ENCODE measurements at regions not wholly inside any gene's neighbourhood (a gene's known extent, or its start where the extent isn't known, plus 50 kb on each side); places are given as distances from the start of the nearest gene placed in this dataset.

DNA sequence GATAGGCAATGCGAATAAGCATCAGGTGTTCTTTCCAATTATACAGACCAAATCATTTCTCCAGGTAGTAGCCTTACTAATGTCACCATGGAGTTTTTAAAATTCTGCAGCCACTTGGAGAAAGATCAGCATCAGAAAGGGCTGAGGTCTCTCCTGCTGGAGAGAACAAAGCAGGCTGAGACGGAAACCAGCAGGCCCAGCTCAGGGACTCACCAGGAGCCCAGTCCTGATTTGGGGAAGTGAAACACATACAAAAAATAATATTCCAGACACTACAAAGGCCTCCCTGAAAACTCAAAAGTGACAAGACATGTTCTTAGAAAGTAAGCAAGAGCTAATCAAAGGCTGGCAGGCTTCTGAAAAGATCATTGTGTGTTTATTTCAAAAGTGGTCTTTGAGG, 207.1 kb upstream of the GHITM start:
- TF ChIP-seq POLR2A (IDR thresholded peaks at IDR 0.05; ENCODE audit: low read depth, low read length) = no peak
- TF ChIP-seq FOS (IDR thresholded peaks at IDR 0.05; ENCODE audit: borderline replicate concordance, insufficient read depth, low read length) = no peak
- no peak for TF ChIP-seq GATA2 (IDR thresholded peaks at IDR 0.05; ENCODE audit: insufficient read depth, insufficient read length, low read depth, low read length)
- TF ChIP-seq, protein P1, sequence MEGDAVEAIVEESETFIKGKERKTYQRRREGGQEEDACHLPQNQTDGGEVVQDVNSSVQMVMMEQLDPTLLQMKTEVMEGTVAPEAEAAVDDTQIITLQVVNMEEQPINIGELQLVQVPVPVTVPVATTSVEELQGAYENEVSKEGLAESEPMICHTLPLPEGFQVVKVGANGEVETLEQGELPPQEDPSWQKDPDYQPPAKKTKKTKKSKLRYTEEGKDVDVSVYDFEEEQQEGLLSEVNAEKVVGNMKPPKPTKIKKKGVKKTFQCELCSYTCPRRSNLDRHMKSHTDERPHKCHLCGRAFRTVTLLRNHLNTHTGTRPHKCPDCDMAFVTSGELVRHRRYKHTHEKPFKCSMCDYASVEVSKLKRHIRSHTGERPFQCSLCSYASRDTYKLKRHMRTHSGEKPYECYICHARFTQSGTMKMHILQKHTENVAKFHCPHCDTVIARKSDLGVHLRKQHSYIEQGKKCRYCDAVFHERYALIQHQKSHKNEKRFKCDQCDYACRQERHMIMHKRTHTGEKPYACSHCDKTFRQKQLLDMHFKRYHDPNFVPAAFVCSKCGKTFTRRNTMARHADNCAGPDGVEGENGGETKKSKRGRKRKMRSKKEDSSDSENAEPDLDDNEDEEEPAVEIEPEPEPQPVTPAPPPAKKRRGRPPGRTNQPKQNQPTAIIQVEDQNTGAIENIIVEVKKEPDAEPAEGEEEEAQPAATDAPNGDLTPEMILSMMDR (IDR thresholded peaks at IDR 0.05; ENCODE audit: extremely low read depth in 1 of 2, insufficient read depth in 1 of 2, low read depth in 1 of 2, low read length in 2 of 2) = no peak
- TF ChIP-seq MYC (IDR thresholded peaks at IDR 0.05; ENCODE audit: low read depth, low read length) = no peak
- no peak for TF ChIP-seq POLR2AphosphoS5 (IDR thresholded peaks at IDR 0.05; ENCODE audit: insufficient read depth, low read depth, low read length)
- TF ChIP-seq JUN (IDR thresholded peaks at IDR 0.05; ENCODE audit: borderline replicate concordance, insufficient read depth, insufficient read length, low read depth) = no peak
- TF ChIP-seq EZH2 (IDR thresholded peaks at IDR 0.05; ENCODE audit: borderline replicate concordance, low read depth, low read length, severe bottlenecking) = no peak
- TF ChIP-seq, protein P2, sequence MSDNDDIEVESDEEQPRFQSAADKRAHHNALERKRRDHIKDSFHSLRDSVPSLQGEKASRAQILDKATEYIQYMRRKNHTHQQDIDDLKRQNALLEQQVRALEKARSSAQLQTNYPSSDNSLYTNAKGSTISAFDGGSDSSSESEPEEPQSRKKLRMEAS (IDR thresholded peaks at IDR 0.05; ENCODE audit: insufficient read depth, insufficient read length) = no peak
- H3K4me2 ChIP-seq (ENCODE audit: insufficient read depth, low read length) = no peak overlapping the region
- no peaks in the 10 kb centered on the region for H3K9me3 ChIP-seq (replicated peaks; ENCODE audit: control insufficient read depth, insufficient read depth, low read length)
- H3K9ac ChIP-seq (replicated peaks; ENCODE audit: extremely low read depth, insufficient read depth, low read length) = no peak overlapping the region
- H3K79me2 ChIP-seq (ENCODE audit: control insufficient read depth, insufficient read depth, low read length) = no peaks in the 10 kb centered on the region
- H3K4me1 ChIP-seq (ENCODE audit: control insufficient read depth, extremely low read depth, insufficient read depth, low read length) = no peaks in the 10 kb centered on the region
- no peak for DNase-seq (ENCODE audit: low read depth, low spot score)
- H3K4me3 ChIP-seq (replicated peaks in 1 of 3; ENCODE audit: insufficient read depth in 1 of 3, low read depth in 1 of 3, low read length in 3 of 3) = no peak overlapping the region
- CTCF ChIA-PET = no interaction called here
- no peaks in the 10 kb centered on the region for H3K27me3 ChIP-seq (ENCODE audit: control insufficient read depth in 2 of 2, insufficient read depth in 2 of 2, low read length in 2 of 2)
- no peaks in the 10 kb centered on the region for H4K20me1 ChIP-seq (replicated peaks; ENCODE audit: control insufficient read depth, extremely low read depth, insufficient read depth, low read length)
- dilution Hi-C loops (cut with MboI; ENCODE audit: extremely low pct_ligation_motif_present, low sequenced_read_pairs) (no loop called here), intact Hi-C loops (cut with micrococcal nuclease) (no loop called here)
- H2AFZ ChIP-seq (ENCODE audit: low read depth, low read length) = no peak overlapping the region
- FAIRE-seq = no peak
- BruUV-seq (replicated peaks) = no TSS peak
- no peak overlapping the region for H3K27ac ChIP-seq (ENCODE audit: insufficient read depth, low read depth, low read length)
- POLR2A ChIA-PET = no interaction called here
- no peaks in the 10 kb centered on the region for H3K36me3 ChIP-seq (ENCODE audit: control insufficient read depth in 2 of 2, extremely low read depth in 1 of 2, insufficient read depth in 2 of 2, low read length in 2 of 2)
- no peaks in the 10 kb centered on the region for H3K9me1 ChIP-seq (replicated peaks; ENCODE audit: control insufficient read depth, extremely low read depth, insufficient read depth, low read length)

Measured in endothelial cell of umbilical vein (primary cell).